Erythroblast (primary cell): ENCODE measurements at regions not wholly inside any gene's neighbourhood (a gene's known extent, or its start where the extent isn't known, plus 50 kb on each side); places are given as distances from the start of the nearest gene placed in this dataset.

ENCODE experiments used
- GATA1 ChIP-seq: IDR thresholded peaks from 2 replicates; pipeline ENCODE4 v1.6.1; 2011; ENCODE audit warnings: low read depth, mild to moderate bottlenecking, control low read depth, low read length, moderate library complexity
- POLR2A ChIP-seq: IDR thresholded peaks from 2 replicates; pipeline ENCODE4 v1.6.1; 2011; ENCODE audit warnings: mild to moderate bottlenecking, low read length

GRCh38 chr6:93639126-93639525 is 219.8 kb upstream of the EPHA7 start:
- TF ChIP-seq POLR2A (no peak), GATA1 (no peak)
